ENCODE measurements at regions not wholly inside any gene's neighbourhood (a gene's known extent, or its start where the extent isn't known, plus 50 kb on each side); places are given as distances from the start of the nearest gene placed in this dataset.

GRCh38 chr2:71826826-71827523 is 320.7 kb downstream of the CYP26B1 start:
- TF ChIP-seq CTCF (IDR thresholded peaks at IDR 0.05) (no peak), POLR2A (IDR thresholded peaks at IDR 0.05) (no peak), EP300 (IDR thresholded peaks at IDR 0.05) (no peak)

Measured in tibial nerve (tissue), 4 donors.